Nucleus accumbens (tissue), 56 donors: ENCODE measurements at regions not wholly inside any gene's neighbourhood (a gene's known extent, or its start where the extent isn't known, plus 50 kb on each side); places are given as distances from the start of the nearest gene placed in this dataset.
"Not testable (repeated sequence)": the region's sequence is repeated elsewhere in the genome, so short reads cannot be mapped to it uniquely, and the experiment has no call there.

Experiments used
- DNase-seq, 56 donors: peaks; one replicate each; lab custom pipeline; 2025; lab: John Stamatoyannopoulos, UW

DNA sequence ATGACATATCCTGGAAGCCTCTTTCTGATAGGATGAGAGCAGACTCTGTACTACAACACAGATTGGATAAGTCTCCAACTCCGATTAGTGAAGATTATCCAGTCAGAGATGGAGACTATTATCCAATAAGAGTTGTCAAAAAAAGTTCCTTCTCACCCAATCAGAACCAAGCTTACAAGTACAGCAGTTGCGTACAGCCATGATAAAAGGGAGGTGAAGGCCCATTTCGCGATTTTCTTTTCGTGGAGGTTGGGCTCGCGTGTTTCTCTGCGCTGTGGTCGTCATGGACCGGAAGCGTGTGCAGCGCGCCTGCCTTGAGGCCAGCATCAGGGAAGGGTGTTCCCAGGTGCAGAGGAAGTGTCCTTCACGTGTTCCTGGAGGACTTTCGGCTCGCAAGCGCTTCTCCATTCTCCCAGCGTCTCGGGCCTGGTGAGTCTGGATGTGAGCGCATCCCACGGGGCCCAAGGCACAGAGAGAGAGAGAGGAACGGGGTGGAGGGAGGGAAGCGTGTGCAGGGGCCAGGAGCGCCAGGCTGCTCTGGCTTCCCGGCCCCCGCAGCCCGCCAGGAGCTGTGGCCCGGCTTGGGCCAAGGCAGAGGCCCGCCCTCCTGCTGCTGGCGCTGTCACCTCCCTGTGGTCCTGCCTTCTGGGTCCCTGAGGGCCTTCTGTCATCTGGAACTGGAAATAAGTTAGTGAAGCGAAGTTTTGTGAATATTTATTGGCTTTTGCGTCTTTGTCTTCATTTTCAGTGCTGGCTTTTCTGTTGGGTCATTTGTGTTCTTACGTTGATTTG lies 53.9 kb downstream of the CDRT15L2 start:
- not testable (repeated sequence) for DNase-seq

DNA sequence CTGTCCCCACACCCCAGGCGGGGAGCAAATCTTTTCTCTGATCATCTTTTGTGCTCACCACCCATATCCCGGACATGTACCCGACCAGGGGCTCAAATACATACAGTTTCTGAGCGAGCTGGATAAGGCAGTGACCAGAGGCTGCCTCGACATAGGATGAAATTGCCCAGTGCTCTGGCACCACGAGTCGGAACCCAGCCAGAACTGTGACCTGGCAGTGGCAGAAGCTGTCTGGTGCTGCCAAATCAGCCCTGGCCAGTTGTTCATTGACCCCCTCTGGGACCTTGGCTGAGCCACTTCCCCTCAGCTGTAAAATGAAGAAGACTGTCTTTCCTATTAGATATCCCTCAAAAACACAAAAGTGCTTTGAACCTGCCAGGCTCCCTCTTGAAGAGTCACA lies 60.6 kb downstream of the CDRT15L2 start:
- not testable (repeated sequence) for DNase-seq

DNA sequence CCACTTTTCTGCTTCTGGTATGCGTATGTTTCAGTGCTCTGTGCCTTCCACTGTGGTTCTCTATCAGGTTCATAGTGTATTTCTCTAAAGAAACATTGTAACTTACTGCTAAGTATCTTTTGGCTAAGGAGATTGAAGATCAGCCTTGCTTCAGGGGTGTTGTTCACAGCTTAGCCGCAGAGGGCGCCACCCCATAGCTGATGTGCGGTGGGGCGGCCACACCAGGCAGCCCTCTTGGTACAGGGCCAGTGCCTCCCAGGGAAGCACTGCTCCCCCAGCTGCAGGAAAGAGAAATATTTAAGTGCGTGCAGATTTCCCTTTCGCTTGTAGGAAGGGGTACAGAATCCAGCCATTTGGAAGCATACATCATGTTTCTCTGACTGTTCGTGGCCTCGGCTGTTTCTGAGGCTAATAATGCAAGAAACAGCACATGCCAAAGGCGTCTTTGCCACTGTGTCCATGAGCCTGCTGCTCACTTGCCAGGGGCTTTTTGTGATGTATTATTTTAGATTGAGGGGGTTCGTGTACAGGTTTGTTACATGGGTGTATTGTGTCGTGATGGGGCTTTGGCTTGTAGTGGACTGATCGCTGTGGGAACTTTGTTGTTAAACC lies 67.2 kb downstream of the CDRT15L2 start:
- DNase-seq, result peak in 2 of 56 donors; percentile 6 to 24

DNA sequence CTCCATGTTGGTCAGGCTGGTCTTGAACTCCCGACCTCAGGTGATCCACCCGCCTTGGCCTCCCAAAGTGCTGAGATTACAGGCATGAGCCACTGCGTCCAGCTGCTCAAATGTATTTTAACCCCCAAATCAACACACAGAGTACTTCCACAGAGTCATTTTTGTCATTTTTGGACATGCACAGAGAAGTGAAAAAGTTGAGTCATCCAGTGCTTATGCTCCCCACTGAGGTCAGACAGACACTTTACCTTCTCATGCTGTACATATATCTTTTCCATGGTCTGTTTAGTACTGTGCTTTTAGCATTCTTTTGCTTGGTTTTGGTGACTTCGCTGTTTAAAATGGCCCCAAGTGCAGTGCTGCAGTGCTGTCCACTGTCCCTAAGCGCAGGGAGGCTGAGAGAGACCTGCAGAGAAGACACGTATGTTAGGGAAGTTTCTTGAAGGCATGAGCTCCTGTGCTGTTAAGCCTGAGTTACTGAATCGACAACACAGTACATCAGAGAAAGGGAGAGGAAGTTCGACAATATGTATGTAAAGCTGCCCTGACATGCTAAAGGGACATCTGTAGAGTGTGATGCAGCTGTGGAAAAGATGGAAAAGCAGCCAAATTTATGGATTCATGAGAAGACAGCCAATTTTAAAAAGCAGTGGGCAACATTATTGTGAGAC lies 69.7 kb downstream of the CDRT15L2 start:
- not testable (repeated sequence) for DNase-seq

DNA sequence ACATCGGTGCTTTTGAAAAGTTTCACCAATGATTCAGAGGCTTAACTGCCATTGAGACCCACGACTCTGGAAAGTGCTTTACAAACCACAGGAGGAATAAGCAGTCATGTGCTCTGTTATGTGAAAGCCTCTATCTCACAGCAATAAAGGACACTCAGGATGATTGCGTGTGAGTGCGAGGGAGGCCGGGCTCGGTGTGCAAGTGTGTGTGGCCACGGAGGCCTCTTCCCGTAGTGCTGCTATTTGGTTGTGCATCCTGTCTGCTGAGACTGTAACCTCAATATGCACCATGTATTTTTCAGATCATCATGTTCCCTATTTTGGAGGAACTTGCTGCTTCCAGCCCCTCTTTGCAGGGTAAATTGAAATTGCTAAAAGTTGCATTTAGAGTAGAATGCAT lies 71.5 kb downstream of the CDRT15L2 start:
- DNase-seq, result not testable (repeated sequence)

DNA sequence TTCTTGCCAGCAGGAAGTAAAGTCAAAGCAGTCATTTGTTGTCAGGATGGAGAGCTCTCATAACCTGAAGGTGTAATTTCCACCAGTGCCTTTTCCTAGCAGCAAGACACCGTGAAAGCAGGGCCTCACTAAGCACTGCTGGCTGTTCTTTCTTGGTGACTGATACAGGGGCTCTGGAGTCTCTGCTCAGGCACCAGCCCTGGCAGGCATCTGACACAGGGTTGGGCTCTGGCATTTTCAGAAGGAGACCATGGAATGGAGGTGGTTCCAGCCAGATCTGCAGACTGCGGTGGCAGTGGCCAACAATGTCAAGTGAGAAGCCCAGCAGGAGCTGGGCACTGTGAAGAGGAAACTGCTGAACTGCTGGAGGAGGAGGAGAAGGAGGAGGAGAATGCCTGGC lies 72.2 kb downstream of the CDRT15L2 start:
- not testable (repeated sequence) for DNase-seq

DNA sequence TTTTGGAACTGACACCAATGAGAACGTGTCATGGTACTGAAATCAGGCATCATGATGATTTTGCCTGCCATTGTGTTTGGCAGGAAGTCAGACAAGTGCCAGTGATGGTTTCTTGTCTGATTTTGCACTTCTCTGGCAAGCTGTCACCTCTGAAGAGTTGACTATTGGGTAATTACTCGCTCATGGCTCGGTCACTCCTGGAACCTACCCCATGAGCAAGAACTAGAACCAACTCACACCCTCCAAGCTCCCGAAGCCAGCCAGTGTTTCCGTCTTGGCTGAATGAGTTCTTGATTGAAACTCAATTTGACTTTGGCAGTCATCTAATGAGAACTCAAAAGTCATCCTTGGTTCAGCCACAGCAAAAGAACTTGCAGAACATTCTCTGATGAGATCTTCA lies 73.9 kb downstream of the CDRT15L2 start:
- DNase-seq, result not testable (repeated sequence)

DNA sequence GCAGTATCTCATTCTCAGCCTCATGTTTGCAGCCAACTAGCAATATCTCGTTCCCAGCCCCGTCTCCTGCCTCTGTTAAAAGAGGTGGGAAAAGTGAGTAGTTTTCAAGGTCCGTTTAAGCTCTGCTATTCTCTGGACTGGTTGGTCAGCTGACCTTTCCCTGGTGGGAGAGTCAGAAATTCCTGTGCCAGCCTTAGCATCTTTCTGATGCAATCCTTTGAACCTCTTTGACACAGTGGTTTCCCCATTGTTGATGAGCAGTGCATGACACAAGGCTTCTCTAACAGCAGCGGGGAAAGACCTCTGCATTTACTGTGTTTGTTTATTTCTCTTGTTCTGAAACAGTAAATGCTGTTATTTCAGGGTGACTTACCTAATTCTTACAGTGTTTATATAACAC lies 74.6 kb downstream of the CDRT15L2 start:
- DNase-seq, result not testable (repeated sequence)

DNA sequence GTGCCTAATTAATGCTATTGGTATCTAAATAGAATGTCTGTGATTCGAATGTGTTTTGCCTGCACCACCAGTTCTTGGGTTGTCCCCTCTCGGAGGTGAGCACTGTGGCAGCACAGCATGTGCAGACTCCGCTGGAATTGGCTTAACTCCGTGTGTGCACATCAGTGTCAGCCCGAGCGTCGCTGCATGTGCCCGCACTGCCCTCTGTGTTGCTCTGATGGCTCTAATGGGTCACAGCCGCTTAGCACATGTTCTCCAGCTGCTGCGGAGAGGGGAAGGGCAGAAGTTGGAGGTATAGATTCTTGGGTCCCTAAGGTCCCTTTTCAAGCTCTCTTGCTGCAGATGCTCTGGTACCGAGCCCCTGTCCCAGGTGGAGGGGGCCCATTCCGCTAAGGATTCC lies 75.1 kb downstream of the CDRT15L2 start:
- not testable (repeated sequence) for DNase-seq

DNA sequence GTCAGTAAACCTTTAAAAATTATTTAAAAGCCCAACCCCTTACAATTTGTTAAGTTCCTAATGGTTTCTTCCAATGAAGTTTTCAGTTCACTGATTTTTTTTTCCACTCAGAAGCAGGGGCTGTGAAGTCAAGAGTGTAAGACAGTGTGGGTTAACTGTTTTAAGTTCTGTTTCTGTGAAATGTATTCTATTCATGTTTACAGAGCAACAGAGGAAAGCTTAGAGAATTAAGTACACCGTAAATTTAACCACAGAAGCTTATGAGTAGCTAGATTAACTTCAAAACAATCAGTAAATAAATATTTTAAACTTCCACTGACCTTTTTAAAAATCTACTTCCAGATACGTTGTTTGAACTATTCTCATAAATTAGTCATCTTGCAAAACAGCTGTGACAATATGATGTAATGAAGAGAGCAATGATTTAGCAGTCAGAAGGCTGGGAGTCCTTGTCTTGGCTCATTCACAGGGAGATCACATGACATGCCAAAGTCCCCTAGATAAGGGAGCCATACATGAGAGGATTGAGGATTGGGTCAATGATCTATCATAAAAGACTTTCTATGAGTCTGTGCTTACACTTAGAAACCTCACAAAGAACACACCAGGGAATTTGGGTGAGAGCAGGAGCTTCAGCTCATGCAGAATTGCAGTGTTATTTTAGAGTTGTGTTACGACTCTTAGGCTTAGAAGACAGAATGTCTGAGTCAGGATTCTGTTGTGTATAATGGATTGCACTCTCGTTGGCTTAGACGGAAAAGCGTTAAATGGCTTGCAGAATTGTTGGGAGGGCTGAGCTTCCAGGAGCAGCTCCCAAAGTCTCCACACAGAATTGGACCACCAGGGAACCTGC lies 85.8 kb downstream of the CDRT15L2 start:
- not testable (repeated sequence) for DNase-seq

DNA sequence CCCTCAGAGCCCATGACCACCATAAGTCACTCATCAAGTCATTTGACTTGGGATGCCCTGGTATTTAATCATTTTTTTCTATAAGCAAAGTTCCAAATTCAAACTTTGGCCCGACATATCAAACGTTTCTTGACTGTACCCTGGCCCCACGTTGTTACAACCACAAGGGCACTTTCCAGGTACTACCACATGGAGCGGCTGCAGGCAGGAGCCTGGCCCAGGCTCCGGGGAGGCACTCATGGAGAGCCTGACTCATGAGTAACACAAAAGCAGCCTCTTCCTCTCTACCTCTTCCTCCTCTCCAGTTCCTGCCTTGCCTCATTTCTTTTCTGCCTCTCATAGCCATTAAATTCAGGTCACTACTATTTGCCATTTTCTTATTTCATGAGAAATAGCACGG lies 87.2 kb downstream of the CDRT15L2 start:
- DNase-seq, result not testable (repeated sequence)

DNA sequence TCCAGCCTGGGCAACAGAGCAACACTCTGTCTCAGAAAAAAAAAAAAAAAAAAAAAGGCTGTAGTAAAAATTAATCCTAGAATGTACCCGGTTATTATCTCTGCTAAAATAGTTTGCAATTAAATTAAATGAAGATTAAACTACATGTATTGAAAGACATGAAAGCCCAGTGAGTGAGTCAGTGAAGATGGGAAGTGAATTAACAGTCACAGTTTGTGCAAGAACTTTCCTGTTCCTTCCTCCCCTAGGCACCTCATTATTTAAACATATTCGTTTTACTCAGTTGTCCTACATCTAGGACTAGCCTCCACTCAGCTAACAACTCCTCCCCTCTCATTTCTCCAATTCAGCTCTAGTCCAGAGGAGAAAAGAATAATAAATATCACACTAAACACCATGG lies 88.2 kb downstream of the CDRT15L2 start:
- DNase-seq, result not testable (repeated sequence)

DNA sequence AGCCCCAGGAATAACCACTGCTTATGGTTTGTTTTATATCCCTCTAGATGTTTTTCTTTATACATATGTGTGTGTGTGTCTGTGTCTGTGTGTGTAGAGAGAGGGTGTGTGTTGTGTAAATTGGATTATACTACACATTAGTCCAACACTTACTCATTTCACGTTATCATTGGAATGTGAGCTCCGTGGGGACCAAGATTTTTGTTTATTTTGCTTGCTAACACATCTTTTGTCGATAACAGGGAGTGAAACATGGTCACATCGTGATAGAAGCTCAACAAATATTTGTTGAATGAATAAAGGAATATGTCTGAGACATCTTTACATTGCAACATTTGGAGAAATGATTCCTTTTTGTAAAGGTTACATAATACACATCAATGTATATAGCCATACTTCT lies 88.8 kb downstream of the CDRT15L2 start:
- not testable (repeated sequence) for DNase-seq

DNA sequence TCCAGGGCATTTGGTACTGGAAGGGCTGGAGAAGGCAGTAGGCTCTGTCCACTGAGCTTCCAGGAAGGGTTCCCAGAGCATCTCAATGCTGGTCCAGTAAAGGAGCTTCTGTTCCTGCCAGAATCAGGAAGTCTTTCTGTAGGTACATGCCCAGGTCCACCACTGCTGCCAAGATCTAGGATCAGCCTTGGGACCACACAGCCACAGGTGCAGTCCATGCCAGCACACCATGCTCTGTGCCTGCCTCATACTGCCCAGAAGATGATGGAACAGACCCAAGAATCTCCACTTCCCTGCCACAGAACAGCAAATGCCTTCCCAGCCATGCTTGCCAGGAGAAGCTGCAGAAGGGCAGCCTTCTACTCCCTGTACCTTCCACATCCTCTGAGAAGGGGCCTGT lies 89.3 kb downstream of the CDRT15L2 start:
- not testable (repeated sequence) for DNase-seq

DNA sequence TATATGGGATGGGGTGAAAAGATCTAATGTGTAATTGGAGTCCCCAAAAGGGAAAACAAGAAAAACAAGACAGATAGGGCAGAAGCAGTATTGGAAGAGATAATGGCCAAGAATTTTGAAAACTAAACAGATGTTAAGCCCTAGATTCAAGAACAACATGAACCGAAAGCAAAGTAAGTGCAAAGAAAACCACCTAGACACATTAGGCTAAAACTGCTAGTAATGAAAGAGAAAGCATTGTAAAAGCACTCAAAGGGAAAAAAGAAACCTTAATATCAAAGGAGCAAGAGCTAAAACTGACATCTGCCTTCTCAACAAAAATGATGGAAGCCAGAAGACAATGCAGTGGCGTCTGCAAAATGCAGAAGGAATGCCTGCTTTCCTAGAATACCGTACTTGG lies 91.0 kb downstream of the CDRT15L2 start:
- DNase-seq, result not testable (repeated sequence)

DNA sequence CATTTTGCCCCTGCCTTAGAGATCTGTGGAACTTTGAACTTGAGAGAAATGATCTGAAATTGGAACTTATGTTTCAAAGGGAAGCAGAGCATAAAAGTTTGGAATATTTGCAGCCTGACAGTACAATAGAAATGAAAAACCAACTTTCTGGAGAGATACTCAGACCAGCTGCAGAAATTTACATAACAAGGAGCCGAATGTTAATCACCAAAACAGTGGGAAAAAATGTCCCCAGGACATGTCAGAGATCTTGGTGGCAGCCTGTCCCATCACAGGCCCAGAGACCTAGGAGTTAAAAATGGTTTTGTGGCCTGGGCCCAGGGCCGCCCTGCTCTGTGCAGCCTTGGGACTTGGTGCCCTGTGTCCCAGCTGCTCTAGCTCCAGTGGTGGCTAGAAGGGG lies 94.8 kb downstream of the CDRT15L2 start:
- not testable (repeated sequence) for DNase-seq

DNA sequence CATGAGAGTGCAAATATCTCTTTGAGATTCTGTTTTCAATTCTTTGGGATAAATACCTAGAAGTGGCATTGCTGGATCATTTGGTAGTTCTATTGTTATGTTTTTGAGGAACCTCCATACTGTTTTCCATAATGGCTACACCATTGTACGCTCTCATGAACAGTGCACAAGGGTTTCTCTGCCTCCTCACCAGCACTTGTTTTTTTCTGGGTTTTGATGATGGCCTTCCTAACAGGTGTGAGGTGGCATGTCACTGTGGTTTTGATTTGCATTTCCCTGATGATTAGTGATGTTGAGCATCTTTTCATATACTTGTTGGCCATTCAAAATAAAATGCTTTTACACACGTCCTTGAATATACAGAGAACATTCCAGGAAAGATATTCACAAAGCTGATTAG lies 96.2 kb downstream of the CDRT15L2 start:
- DNase-seq, result not testable (repeated sequence)

DNA sequence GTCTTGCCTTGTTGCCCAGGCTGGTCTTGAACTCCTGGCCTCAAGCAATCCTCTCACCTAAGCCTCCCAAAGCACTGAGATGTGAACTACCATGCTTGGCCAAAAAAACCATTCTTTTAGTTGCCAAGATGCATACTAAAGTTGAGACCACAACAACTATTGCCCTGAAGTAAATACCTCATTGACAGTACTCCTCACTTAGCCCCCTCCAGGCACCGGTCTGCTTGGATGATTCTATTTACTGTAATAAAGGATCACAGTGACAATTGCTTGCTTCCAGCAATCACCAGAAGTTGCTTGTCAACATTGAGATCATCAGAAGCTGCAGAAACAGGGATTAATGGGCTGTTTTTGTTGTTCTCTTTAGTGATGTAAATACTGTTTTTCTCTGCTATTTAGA lies 97.1 kb downstream of the CDRT15L2 start:
- DNase-seq, result not testable (repeated sequence)

DNA sequence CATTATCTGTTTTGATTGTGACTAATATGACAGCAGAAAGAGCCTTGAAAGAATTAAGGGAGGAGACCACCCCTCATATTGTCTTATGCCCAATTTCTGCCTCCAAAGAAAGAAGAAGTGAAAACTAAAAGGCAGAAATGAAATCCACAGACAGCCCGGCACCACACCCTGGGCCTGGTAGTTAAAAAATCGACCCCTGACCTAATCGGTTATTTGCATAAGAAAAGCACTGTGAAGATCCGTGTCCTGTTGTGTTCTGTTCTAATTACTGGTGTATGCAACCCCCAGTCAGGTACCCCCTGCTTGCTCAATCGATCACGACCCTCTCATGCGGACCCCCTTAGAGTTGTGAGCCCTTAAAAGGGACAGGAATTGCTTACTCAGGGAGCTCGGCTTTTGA lies 97.9 kb downstream of the CDRT15L2 start:
- DNase-seq, result not testable (repeated sequence)

DNA sequence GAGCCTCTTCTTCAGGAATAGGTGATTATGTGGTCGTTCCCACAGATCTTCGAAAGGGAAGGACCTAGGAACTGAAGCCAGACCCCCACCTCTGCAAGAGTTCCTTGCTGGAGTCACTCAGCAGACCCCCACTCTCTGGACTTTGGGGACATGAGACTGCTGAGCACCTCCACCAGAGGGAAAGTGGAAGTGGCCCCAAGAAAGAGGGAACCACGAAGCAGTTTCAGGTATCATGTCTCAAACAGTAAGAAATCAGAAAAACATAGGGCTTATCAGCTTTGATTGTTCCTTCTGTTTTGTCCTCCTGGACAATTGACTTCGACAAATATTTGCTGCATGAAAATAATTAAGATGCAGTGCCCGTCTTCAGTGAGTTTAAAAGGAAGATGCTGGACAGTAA lies 98.9 kb downstream of the CDRT15L2 start:
- DNase-seq, result not testable (repeated sequence)
